22Rv1 (cell line): ENCODE measurements at regions not wholly inside any gene's neighbourhood (a gene's known extent, or its start where the extent isn't known, plus 50 kb on each side); places are given as distances from the start of the nearest gene placed in this dataset.

Experiments
- H3K27ac ChIP-seq: fragments of 450-650 bp; 2 replicates; pipeline ENCODE4 v1.5.1; 2017
- CTCF ChIP-seq: fragments of 450-650 bp; IDR thresholded peaks from 2 replicates; pipeline ENCODE4 v1.5.1; 2017; ENCODE audit warnings: mild to moderate bottlenecking
- ZFX ChIP-seq: fragments of 450-650 bp; IDR thresholded peaks from 2 replicates; pipeline ENCODE4 v1.6.1; 2017; ENCODE audit warnings: antibody characterized with exemption, borderline replicate concordance

GRCh38 chr13:83731113-83731512, 151.2 kb downstream of the SLITRK1 start:
- TF ChIP-seq ZFX = no peak
- TF ChIP-seq CTCF = no peak
- H3K27ac ChIP-seq = peak overlapping the region; percentile 94

- TF ChIP-seq CTCF (no peak), ZFX (no peak)
- H3K27ac ChIP-seq = peak overlapping the region; percentile 94
Measured at GRCh38 chr13:83730674-83731073, 151.6 kb downstream of the SLITRK1 start.

GRCh38 chr13:83722443-83722842, 159.8 kb downstream of the SLITRK1 start:
- H3K27ac ChIP-seq = no peak overlapping the region
- no peak for TF ChIP-seq ZFX
- TF ChIP-seq CTCF = no peak

GRCh38 chr13:83716121-83716520, 166.2 kb downstream of the SLITRK1 start:
- TF ChIP-seq ZFX = no peak
- TF ChIP-seq CTCF = no peak
- H3K27ac ChIP-seq = no peak overlapping the region

- no peak for TF ChIP-seq ZFX
- TF ChIP-seq CTCF = no peak
- H3K27ac ChIP-seq = no peak overlapping the region
Measured at GRCh38 chr13:83714236-83714635, 168.0 kb downstream of the SLITRK1 start.

- no peak overlapping the region for H3K27ac ChIP-seq
- TF ChIP-seq CTCF (no peak), ZFX (no peak)
Measured at GRCh38 chr13:83710133-83710515, 172.2 kb downstream of the SLITRK1 start.

- no peak overlapping the region for H3K27ac ChIP-seq
Measured at GRCh38 chr13:83709426-83710132, 172.7 kb downstream of the SLITRK1 start.

More at GRCh38 chr13:83709426-83710132, 172.7 kb downstream of the SLITRK1 start:
- TF ChIP-seq ZFX = no peak
- TF ChIP-seq CTCF = no peak
